ENCODE measurements at regions not wholly inside any gene's neighbourhood (a gene's known extent, or its start where the extent isn't known, plus 50 kb on each side); places are given as distances from the start of the nearest gene placed in this dataset.

- DNase-seq (ENCODE audit: low read depth): no peak
Observed at GRCh38 chr13:94968757-94969086, 256.4 kb upstream of the SOX21 start.

GRCh38 chr13:94968040-94968756 is 255.9 kb upstream of the SOX21 start:
- no peak for DNase-seq (ENCODE audit: low read depth)

GRCh38 chr13:94967183-94968039 is 255.1 kb upstream of the SOX21 start:
- DNase-seq (ENCODE audit: low read depth): no peak

DNA sequence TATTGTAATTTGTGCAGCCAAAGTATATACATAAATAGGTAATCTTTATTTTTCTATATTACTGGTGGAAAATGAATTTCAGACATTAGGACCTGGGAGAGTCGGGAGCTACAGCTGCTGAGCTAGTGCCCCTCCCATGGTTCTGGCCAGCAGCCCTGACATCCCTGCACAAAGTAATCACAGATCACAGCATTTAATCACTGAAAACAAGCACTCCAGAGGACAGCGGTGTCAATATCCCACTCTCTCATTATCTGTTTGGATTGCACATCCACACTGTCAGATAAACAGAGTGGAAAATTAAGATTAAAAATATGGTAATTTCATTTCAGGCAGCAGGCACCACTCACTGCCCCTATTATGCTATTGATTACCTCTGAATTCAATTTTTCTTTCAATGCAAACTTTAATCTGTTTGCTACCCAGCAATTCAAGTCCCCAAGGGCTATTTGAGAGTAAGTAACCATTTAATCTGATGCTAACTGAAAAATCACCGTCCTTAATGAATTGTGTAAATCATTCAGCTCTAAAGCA is 254.1 kb upstream of the SOX21 start:
- DNase-seq (ENCODE audit: low read depth): no peak

- DNase-seq (ENCODE audit: low read depth): no peak
Observed at GRCh38 chr13:94959626-94960025, 247.3 kb upstream of the SOX21 start.

GRCh38 chr13:94956417-94957110 is 244.2 kb upstream of the SOX21 start:
- DNase-seq (ENCODE audit: low read depth): no peak

DNA sequence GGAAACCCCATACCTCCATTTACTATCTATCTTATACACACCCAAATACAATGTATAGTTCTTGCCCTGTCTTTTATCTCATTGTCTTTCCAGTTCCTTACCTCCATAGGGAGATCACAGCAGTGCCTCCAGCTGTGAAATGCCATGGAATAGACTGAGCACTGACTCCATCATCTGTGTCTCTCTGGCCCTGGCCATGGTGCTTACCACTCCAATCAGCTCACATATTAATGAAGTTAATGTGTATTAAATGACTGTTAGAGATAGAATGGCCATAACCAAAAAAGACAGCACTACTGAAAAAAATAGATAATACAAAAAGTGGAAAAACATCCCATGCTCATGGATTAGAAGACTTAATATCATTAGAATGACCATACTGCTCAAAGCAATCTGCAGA is 240.4 kb upstream of the SOX21 start:
- no peak for DNase-seq (ENCODE audit: low read depth)

DNA sequence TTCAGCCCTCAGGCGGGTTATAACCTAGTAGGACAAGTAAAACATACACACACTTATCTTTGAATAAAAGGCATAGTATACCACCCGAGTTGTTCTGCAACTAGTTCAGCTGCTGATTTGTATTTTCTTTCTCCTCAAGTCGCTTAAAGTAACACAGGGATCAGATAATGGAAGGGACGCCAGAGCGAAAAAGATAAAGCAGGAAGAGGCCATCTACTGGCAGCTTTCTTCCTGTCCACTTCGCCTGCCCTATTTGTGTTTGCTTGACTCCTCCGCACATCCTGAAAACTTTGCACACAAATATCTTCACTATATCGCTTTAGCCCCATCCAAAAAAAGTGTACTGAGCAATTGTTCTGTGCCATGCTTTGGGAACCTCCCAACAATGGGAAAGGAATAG is 238.0 kb upstream of the SOX21 start:
- no peak for DNase-seq (ENCODE audit: low read depth)

DNA sequence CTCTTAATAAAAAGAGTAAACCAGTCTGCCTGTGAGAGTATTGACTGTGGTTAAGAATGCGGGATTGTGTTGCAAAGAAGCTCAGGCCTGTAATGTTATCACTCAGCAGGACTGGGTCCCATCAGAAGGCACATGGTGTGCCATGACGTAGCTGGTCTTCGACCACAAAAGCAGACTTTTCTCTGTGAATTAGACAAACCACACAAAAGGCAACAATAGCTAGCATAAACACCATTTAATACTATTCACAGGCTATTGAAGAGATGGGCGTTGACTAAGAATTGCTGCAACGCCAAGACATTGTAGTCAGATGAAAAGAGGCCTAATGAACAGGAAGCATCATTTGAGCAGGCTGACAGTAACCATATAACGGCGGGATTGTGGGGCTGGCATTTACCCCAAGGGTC is 235.6 kb upstream of the SOX21 start:
- no peak for DNase-seq (ENCODE audit: low read depth)

GRCh38 chr13:94947392-94947791 is 235.0 kb upstream of the SOX21 start:
- DNase-seq (ENCODE audit: low read depth): no peak

- DNase-seq (ENCODE audit: low read depth): no peak
Observed at GRCh38 chr13:94946039-94946438, 233.7 kb upstream of the SOX21 start.

DNA sequence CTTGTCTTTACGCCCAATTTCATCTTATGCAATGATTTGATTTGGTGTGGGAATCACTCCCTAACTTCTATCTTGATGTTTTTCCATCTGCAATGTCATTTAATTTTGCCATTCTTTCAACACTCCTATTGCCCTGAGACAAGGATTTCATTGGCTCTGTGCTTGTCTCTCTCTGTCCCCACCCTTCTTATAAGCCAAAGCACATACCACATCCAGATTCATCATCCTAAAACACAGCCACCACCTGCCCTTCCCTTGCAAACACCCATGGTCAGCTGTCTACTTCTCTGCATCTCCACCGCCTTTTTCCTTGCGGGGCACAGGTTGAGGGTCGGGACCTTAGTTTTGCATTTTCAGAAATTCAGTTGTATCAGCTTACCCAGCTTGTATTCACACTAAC is 225.8 kb upstream of the SOX21 start:
- DNase-seq (ENCODE audit: low read depth): no peak

- DNase-seq (ENCODE audit: low read depth): no peak
Observed at GRCh38 chr13:94936633-94937032, 224.3 kb upstream of the SOX21 start.

DNA sequence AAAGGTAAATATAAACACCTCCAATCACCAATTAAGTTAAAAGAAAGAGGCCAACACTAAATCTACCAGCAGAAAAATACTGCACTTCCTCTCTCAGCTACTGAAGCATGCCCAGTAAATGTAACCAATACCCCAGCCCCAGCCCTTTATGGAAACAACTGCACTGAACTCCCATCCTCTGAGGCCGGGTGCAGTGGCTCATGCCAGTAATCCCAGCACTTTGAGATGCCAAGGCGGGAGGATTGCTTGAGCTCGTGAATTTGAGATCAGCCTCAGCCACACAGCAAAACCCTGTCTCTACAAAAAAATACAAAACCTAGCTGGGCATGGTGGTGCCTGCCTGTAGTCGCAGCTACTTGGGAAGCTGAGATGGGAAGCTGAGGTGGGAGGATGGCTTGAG is 221.6 kb upstream of the SOX21 start:
- no peak for DNase-seq (ENCODE audit: low read depth)

DNA sequence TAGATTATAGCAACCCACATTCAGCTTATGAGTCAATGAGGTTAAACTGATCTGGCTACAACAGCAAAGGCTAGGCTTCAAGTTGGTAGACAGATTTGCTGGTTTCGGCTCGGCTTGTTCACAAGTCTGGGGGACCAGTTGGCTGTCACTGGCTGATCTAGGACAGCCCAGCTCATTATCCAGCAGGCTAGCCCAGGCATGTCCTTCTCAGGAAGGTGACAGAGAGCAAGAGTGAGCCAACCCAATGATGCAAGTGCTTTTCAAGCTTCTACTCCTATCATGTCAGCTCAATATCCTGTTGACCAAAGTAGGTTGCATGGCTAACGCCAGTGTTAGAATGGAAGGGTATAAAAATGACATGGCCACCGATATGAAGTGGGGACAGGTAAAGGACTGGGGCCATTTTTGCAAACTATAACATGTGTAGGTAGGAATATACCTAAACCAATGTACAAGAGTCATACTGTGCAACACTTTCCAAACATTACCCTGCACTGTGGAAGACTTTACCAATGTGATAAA is 220.9 kb upstream of the SOX21 start:
- no peak for DNase-seq (ENCODE audit: low read depth)

GRCh38 chr13:94928127-94928775 is 215.9 kb upstream of the SOX21 start:
- no peak for DNase-seq (ENCODE audit: low read depth)

GRCh38 chr13:94925263-94925662 is 212.9 kb upstream of the SOX21 start:
- DNase-seq (ENCODE audit: low read depth): no peak

DNA sequence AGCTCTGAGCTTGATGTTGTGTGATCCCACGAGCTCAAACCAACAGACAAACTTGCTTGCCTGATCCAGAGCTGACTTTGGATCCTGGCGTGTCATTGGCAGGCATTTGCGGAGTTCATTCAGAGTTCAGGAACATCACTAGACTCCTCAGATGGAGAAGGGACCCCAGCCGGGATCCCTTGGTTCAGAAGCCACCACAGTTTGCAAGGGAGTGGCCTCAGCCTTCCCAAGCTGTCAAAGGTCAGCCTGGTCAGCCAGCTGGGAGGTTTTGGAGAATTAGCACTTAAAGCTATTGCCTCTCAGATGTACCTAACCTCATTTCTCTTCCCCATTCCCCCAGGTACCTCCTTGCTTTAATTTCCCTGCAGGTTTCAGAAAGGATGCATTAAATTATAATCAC is 208.8 kb upstream of the SOX21 start:
- DNase-seq (ENCODE audit: low read depth): no peak

DNA sequence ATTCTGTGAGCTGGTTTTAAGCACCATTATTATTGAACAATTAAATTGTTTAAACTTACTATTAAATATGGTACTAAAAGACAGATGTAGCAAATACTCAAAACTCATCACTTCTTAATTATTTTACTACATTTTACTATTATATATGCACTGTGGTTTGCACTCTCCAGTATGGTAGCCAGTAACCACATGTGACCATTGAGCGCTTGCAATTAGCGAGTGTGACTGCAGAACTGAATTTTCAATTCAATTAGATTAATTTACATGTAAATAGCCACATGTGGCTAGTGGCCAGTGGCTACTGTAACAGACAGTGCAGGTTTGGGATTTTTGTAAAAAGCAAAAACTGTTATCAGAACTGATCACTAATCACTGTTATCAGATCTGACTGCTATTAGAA is 208.2 kb upstream of the SOX21 start:
- DNase-seq (ENCODE audit: low read depth): no peak

GRCh38 chr13:94917824-94918223 is 205.5 kb upstream of the SOX21 start:
- no peak for DNase-seq (ENCODE audit: low read depth)

DNA sequence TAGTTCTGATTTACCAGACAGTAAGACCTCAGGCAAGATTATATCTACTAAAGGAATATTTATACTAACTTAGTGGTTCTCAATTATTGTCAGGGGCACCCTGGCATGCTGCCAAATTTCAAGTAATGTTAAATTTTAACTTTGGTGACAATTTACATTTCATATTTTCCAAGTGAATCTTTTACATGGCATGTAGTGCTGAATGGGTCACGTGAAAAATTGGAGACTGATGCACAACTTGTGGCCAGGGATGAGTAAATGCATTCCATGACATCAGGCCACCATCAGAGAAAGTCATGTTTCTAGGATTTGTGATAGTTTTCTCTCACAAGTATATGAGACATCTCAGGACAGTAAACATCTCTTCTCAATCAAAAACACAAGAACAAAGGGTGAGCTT is 202.6 kb upstream of the SOX21 start:
- no peak for DNase-seq (ENCODE audit: low read depth)

GRCh38 chr13:94906605-94907004 is 194.3 kb upstream of the SOX21 start:
- no peak for DNase-seq (ENCODE audit: low read depth)

All from GM04503 (cell line).